ENCODE measurements at regions not wholly inside any gene's neighbourhood (a gene's known extent, or its start where the extent isn't known, plus 50 kb on each side); places are given as distances from the start of the nearest gene placed in this dataset.

GRCh38 chr2:8271461-8271860 lies 410.4 kb upstream of the ID2 start:
- TF ChIP-seq EZH2phosphoT487 (IDR thresholded peaks at IDR 0.05; ENCODE audit: borderline replicate concordance): no peak
- no peak for TF ChIP-seq CTCF (conservative IDR thresholded peaks at IDR 0.05; ENCODE audit: low read length)

All from Loucy (cell line).